Stimulated activated CD4-positive, alpha-beta T cell treated with anti-CD3 and anti-CD28 coated beads, TNF-alpha, amount 100 ng/mL, for 24 hours (primary cell): ENCODE measurements at regions not wholly inside any gene's neighbourhood (a gene's known extent, or its start where the extent isn't known, plus 50 kb on each side); places are given as distances from the start of the nearest gene placed in this dataset.

Experiments used
- DNase-seq, 3 experiments: peaks; one replicate each; pipeline ENCODE4 v3.0.0-alpha.2; 2020; ENCODE audit warnings: low read depth in 3 of 3

DNA sequence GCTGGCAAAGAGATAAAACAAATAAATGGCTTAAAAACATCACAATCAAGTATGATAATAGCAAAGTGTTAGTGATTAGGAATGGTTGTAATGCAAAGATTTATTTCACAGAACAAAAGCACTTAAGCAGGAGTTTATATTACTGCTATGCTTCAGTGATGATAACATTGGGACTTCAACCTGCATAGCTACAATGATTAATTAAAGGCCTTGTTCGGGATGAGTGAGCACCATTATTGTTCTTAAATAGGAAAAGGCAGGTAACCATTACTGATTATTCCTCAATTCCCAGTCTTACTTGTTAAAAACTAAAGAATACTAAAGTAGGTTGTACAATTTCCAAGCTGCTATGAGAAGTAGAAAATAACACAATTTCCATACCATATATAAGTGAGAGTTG is 1247.5 kb upstream of the CDH8 start:
- DNase-seq = no peak

DNA sequence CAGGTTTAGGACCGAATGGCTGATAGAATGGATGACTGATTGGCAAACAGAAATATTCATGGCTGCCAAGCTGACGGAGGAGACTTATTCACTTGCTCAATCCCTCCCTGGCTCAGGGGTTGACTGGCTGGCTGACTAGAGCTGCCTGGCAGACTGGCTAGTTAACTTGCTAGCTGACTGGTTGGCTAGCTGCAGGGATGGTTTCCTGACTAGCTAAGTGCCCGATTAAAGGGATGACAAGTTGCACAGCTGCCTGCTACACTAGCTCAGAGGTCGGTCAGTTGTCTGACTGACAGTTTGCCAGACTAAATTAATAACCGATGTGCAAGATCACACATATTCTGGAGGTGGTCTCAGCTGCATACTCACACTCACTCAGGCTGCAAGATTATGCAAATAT is 1208.4 kb upstream of the CDH8 start:
- no peak for DNase-seq

DNA sequence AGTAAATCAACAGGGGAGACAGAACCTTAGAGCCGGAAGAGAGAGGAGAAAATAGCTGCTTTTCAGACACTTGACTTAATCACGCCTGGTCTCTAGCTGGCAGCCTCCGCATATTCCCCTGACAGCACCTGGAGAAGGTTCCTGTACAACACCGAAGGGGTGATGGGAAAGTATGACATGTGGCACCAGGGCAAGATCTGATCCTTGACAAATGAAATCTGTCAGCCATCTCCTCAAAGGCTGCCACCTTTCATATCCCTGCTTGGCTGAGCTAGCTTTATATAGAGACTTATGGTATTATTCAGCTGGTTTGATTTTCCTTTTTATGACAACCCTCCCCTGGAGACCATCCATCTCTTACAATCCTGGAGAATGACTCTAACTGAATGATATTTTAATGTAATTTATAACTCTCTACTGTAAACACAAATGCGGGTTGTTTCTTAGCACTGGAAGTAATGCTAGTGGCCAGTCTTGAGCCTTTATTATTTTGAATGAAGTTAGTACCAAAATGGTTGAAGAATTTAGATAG is 1205.3 kb upstream of the CDH8 start:
- DNase-seq = no peak

DNA sequence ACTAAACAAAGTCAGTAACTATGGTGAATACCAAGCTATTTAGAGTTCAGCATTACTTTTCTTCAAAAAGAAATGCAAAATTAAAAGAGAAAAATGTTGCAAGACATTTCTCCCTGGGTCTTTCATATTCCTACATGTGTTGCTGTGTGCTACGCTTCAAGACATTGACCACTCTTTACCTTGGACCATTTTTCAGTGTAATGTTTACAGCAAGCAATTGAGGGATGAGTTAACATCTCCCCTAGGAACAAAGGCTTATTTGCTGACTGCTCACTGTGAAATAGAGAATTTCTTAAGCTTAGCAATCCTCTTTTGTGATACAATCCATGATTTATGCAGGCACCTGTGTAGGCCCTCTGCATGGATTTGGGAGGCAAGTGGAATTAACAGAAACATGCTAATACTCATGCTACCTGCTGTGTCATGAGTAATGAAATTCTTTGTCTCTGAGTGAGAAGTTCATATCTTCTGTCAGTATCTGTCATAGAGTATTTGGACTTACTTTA is 1202.9 kb upstream of the CDH8 start:
- DNase-seq = no peak

DNA sequence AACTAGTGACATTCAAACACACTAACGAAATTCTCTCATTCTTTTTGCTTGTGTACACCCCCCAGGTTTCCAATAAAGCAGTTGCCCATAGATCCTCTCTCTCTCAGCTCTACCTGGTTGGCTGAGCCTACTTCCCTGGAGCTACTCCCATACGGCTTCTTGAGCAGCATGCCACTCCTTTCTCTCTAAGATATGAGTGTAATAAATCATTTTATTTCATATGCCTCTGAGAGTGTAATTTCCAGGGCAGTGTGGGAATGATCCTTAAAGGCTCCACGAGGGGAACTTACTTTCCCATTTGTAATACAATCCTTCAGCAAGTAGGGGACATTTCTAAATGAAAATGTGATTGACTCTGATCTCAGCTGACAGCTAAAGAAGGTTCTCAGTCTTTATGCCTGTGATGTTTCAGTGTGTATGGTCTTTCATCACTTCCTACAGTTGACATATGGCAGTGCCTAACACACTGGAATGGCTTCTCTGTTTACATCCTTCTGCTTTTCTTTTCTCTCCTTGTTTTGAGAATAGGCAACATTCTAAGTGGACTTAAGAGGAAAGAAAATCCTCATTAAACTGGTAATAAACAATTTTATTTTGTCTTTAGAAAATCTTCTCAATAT is 1194.3 kb upstream of the CDH8 start:
- DNase-seq = no peak

DNA sequence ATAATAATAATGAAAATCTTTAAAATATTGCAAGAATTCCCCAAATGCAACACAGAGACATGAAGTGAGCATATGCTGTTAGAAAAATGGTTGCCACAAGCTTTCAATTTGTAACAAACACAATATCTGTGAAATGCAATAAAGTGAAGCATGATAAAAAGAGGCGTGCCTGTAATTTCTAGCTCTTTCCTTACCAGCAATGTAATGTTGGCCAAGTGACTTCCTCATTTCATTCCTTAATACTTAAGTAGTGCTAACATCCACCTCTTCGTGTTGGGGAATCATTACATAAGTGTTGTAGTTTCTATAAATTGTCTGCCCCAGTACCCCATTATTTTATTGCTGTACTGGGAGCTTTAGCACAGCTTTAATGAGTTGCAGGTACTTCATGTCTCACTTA is 1192.0 kb upstream of the CDH8 start:
- no peak for DNase-seq

DNA sequence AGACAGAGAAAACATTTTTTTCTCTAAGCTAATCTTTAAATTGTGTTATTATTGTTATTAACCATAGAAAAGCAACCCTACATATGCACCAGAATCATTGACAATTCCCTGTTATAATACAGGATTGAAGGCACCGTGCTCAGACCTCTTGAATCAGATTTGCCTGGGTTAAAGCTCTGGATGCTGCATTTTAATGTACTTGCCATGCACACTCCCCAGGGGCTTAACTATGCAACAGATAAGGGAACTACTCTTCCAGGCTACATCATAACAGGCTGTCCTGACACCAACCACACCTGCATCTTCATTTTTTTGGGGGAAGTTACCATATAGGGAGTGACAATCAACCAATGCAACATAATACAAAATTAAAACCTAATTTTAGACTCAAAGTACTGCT is 1187.6 kb upstream of the CDH8 start:
- DNase-seq = no peak

DNA sequence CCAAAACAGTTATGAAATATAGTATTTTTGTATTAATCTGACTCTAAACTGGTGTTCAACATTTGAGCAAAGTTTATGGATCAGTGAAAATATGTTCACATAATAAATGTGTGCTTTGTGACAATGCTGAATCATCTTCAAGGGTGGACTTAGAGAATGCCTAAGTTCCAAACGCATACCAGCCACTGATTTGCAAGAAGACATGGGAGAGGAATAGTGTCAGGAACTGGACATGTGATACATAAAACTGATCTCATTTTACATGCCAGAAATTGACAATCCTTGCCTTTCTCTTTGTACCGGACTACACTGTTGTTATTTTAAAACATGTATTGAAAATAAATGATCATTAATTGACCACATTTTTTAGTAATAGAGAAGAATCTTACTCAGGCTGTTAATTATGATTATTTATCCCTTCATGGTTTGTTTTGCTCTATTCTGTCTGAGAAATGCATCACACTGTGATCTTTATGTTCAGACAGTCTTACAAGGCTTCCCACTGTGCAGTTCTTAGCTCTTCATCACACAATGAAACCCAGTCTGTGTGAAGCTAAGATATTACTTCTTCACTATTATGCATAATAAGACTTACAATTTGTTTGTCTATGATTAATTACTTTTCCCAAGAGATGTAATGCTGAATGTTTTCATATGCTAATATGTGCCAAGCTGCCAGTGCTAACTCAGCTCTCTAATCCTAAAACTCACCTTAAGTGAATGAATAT is 1180.6 kb upstream of the CDH8 start:
- DNase-seq = no peak

DNA sequence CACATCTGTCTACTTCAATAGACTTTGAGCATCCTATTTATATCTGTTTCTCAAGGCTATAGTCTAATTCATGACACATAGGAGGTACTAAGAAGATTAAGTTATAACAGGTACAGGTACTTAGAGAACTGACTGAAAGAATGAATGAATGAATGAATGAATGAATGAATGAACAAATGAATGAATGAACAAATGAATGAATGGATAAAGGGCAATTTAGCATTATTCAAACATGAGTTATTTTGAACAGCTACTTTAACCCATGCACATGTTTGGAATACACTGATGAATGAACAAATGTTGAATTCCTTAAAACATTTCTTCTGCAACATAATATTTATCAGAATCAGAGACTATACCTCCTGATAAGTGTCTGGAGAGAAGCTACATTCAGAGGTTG is 1165.6 kb upstream of the CDH8 start:
- DNase-seq = no peak

DNA sequence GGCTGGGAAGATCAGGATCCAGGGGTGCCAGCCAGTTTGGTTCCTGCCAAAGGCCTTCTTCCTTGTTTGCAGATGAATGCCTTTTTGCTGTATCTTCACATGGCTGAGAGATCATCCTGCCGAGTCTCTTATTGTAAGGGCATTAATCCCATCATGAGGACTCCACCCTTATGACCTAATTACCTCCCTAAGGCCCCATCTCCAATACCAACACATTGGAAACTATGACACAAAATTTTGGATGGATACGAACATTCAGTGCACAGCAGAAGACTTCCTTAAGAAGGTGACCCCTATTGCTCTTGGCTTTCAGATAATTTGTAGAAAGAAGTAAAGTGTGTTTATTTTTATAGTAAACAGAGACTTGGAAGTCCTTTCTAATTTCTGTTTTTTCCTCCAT is 1164.7 kb upstream of the CDH8 start:
- no peak for DNase-seq

DNA sequence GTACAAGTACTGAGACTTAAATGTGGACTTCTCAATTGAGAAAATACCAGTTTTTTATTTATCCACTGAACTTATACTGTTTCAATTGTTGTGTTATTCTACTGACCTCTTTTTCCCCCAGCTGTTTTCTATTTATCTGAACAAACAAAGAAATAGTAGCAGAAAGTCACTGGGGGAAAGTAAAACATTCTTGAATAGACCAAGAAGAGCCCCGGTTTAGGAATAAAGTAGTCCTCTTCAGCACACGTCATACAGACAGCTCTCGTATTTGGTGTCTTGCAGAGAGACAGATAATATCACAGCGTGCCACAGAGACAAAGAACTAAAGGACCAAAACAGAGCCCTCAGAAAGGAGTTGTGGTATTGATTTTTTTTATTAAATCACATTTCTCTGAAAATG is 1159.1 kb upstream of the CDH8 start:
- DNase-seq = no peak

DNA sequence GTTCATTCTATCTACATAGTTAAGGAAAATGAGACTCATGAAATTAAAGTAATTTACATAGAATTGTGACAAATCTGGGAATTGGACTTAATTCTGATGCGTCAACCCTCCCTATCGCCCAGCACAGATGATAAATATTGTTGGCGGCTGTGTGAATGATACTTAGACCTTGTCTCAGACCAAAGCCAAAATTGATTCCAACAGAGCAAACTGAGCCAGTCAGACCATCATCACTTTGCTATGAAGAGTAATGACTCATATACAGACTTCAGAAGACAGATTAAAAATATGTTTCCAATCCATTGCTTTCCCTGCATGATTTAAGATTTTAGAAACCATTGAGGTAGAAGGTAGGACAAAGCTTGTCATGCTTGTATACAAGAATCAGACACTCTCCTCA is 1156.7 kb upstream of the CDH8 start:
- DNase-seq = no peak

DNA sequence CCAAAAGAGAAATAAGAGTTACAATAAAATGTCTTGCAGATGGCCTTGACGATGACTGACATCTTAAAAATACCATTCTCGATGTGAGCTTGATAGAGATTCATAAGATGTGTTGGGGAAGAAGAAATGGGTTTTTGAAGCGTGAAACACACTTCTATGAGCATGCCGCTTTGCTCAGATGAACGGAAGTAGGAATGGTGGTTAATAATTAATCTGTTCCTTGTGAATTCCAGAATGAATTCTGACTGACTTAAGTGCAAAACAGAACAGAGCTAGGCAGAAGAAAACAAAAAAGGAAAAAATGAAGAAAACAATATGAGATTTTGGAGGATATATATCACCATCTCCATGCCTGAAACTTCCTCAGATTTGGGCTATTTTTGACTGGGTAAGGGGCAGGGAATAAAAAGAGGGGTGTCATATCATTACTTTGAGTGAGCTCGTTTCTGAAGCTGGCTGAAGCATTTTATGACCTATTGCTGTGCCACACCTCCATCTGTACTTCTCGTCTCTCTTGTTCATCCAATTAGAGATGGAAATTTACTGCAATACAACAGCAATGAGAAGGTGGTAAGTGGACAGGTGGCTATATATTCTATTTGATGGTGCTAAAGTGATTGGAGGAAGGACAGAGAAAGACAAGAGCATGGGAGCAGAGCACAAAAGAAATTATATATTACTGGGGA is 1152.0 kb upstream of the CDH8 start:
- no peak for DNase-seq

DNA sequence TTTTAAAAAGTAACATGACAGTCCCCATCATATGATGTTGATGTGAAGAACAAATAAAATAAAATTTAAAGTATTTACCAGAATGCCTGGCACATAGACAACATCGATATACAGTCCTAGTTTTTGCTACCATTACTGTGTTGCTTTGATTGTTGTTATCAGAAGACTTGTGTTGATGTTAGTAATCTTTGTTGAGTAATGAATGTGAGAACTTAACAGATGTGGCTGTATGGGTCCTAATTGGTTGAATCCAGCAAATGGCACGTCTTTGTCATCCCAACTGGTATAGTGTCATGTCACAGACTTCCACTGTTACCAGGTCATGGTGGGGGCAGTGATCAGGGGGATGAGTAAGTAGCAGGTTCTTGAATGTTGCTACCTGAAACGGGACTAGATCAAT is 1151.4 kb upstream of the CDH8 start:
- DNase-seq = no peak

DNA sequence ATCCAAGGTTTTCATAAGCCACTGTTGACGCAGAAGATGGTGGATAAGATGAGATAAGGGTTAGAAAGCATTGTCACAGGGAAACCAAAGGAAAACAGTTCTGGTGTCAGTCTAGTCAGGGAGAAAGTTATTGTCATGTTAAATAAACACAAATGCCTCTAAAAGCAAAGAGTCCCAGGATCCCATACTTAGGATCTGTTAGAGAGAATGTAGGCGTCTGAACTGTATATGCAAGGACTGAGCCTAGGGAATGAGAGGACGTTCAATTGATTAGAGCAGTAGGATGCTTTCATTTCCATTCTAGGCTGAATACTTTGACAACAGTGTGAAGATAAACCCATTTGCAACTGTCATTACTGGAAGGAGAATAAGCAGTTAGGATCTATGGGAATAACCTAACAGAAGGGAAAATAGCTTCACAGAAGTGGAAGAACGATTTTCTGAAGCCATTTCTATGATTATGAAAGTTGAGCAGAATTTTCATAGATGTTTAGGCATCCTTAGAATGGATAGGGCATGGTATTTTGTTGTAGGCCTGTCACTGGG is 1149.1 kb upstream of the CDH8 start:
- no peak for DNase-seq

DNA sequence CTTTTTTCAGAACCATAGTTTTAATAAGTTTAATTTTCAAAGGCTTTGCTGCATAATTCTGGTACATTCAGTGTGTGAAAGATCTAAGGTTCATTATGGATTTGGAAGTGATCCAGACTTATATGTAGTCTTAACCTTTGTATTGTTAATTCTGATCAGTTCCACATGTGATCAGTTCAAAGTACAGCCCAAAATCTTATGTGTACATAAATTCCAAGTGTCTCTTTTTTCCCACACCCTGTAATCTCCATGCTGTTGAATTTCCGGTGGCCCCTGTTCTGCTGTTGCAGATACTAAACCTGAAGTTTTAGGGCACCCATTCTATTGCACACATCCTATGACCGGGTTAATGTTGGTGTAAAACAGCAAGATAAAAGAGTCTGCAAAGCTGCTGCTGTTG is 1147.5 kb upstream of the CDH8 start:
- no peak for DNase-seq

DNA sequence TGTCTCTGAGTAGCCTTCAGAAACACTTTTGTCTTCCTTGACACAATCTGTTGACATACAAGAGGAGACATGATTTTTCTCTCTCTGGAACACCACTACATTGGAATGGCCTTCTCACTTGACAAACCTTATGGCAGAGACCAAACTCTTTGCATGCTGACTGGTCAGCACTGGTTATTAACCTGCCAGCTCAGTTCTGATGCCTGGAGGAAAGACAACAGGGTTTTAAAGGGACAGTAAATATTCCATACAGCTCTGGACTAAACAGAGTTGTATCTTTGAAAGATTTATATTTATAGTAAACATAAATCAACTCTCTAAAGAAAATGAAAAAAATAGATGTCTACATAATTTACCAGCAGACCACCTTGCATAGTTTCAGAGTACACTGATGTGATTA is 1139.1 kb upstream of the CDH8 start:
- DNase-seq = no peak

DNA sequence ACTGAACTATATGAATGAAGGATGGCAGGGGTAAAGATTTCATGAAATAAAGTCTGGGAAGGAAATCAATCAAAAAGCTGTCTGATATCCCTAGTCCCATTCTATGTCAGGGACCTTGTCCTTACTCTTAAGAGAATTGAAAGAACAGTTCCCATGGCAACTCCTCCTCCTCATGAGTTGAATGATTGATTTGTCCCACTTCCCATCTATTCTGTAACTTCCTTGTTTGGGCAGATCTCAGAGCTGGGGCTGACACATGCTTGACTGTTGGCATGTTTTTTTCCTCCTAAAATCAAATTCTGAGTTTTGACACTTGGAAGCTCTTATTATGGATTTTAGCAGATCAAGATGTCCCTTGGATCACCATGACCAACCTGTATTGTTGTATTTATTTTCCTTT is 1138.6 kb upstream of the CDH8 start:
- no peak for DNase-seq

DNA sequence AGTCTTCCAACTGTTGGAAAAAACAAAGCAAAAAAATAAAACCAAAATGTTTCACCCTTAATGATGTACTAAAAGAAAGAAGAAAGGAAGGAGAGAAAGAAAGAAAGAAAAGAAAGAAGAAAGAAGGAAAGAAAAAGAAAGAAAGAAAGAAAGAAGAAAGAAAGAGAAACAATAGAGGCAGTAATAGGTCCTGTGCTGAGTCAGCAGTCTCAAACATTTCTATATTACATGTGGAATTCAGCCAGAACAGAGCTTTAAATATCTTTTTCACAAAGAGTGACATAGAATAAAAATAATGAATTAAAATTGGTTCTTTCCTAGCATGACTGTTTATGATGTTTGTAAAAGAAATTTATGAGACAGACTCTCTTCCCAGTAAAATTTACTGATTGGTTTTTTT is 1135.3 kb upstream of the CDH8 start:
- no peak for DNase-seq

DNA sequence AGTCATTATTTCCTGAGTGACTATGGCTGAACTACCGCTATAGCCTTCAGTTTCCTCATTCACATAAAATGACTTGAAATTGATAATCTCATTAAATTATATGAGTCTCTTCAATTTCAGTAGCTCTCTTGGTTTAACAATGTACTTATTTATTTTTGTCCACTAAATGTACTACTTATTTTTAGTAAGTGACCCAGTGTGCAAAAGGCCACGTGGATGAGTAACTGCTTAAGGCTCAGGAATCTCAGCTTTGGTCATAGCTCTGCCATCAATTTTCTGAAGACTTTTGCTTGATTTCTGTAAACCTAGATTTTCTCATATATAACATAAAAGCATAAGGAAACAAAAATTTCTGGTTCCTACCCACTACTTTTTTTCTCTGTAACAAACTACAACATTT is 1132.9 kb upstream of the CDH8 start:
- no peak for DNase-seq

DNA sequence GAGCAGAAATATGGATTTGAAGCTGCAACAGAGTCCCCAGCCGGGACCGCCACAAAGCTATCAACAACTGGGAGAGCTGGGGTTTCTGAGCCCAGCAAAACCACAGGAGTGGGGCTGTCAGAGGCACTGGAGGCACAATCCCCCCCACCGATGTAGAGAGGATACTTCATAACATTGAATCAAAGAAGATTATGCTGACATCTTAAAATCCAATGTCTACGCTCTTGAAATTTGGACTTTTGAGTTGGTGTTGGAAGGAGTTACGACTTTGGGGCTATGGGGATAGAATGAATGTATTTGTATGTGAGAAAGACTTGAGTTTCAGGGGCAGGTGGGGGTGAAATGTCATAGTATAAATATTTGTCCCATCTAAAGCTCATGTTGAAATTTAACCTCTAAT is 1121.6 kb upstream of the CDH8 start:
- no peak for DNase-seq

DNA sequence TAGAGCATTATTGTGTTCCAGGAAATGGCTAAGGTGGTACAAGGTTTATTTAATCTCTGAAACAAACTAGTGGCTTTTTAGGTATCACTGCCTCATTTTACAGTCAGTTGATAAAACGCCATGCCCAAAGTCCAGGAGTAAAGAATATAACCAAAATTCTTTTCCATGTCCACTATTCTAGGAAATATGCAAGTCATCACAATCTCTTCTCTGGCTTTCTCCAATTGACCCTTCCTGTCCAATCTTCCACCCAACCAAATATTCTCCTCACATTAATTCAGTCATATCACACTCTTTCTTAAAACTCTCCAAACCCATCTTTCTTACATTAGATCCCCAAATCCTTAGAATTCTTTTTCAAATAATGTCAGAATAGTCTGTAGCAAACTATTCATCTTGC is 1110.0 kb upstream of the CDH8 start:
- no peak for DNase-seq

DNA sequence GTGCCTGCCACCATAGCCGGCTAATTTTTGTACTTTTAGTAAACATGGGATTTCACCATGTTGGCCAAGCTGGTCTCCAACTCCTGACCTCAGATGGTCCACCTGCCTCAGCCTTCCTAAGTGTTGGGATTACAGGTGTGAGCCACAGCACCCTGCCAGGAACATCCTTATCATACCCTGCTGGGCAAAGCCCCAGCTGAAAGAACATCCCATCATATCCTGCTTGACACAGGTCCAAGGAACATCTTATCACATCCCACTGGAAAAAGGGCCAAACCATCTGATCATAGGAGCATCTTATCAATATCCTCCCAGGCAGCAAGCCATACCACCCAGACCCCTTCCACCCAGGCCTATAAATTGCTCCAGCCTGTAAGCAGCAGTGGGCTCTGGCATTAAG is 1109.2 kb upstream of the CDH8 start:
- DNase-seq = no peak
